ENCODE measurements at regions not wholly inside any gene's neighbourhood (a gene's known extent, or its start where the extent isn't known, plus 50 kb on each side); places are given as distances from the start of the nearest gene placed in this dataset.

- no peak for TF ChIP-seq SUZ12 (IDR thresholded peaks at IDR 0.05; ENCODE audit: unreplicated experiment)
- no peak for TF ChIP-seq ZSCAN29 (IDR thresholded peaks at IDR 0.05)
- TF ChIP-seq, protein P1, sequence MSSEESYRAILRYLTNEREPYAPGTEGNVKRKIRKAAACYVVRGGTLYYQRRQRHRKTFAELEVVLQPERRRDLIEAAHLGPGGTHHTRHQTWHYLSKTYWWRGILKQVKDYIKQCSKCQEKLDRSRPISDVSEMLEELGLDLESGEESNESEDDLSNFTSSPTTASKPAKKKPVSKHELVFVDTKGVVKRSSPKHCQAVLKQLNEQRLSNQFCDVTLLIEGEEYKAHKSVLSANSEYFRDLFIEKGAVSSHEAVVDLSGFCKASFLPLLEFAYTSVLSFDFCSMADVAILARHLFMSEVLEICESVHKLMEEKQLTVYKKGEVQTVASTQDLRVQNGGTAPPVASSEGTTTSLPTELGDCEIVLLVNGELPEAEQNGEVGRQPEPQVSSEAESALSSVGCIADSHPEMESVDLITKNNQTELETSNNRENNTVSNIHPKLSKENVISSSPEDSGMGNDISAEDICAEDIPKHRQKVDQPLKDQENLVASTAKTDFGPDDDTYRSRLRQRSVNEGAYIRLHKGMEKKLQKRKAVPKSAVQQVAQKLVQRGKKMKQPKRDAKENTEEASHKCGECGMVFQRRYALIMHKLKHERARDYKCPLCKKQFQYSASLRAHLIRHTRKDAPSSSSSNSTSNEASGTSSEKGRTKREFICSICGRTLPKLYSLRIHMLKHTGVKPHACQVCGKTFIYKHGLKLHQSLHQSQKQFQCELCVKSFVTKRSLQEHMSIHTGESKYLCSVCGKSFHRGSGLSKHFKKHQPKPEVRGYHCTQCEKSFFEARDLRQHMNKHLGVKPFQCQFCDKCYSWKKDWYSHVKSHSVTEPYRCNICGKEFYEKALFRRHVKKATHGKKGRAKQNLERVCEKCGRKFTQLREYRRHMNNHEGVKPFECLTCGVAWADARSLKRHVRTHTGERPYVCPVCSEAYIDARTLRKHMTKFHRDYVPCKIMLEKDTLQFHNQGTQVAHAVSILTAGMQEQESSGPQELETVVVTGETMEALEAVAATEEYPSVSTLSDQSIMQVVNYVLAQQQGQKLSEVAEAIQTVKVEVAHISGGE (CRISPR knock-in tag; IDR thresholded peaks at IDR 0.05), result no peak
- no peak for TF ChIP-seq RAD21 (IDR thresholded peaks at IDR 0.05; ENCODE audit: insufficient read depth, low read depth, low read length)
- TF ChIP-seq ATF2 (IDR thresholded peaks at IDR 0.05; ENCODE audit: low read length), result no peak
- TF ChIP-seq RB1 (IDR thresholded peaks at IDR 0.05; ENCODE audit: borderline replicate concordance), result no peak
Observed at GRCh38 chr20:48298433-48298832, 513.2 kb upstream of the SULF2 start (continued).

GRCh38 chr20:48295966-48296421 is 510.7 kb upstream of the SULF2 start:
- TF ChIP-seq NFYB (IDR thresholded peaks at IDR 0.05; ENCODE audit: insufficient read depth, low read depth, low read length) (peak; percentile 67), CHD1 (IDR thresholded peaks at IDR 0.05; ENCODE audit: low read depth, low read length) (no peak)
- no peak overlapping the region for H3K27ac ChIP-seq (ENCODE audit: control insufficient read depth, insufficient read depth)
- ChIA-PET SMC1A (ENCODE audit: uncharacterized antibody, unreplicated experiment) (interaction anchor here (1.0 to 1.2 kb wide), 3 partner anchors 13 to 324 kb away, joined by 3 to 4 read pairs (median 4); no protein-coding TSS in a partner anchor), POLR2A (no interaction called here), CTCF (interaction anchor here (0.8 to 1.5 kb wide), 3 partner anchors 61 to 441 kb away, joined by 3 to 5 read pairs (median 3); no protein-coding TSS in a partner anchor), RAD21 (ENCODE audit: unreplicated experiment) (interaction anchor here (0.6 to 1.4 kb wide), 3 partner anchors 325 to 618 kb away, joined by 3 to 5 read pairs (median 3); no protein-coding TSS in a partner anchor)
- H3K36me3 ChIP-seq (ENCODE audit: control insufficient read depth in 2 of 2, insufficient read depth in 2 of 2, low read length in 1 of 2), result no peaks in the 10 kb centered on the region
- H3K9ac ChIP-seq (ENCODE audit: control insufficient read depth, insufficient read depth, low read length), result no peak overlapping the region
- no peak for ATAC-seq
- H3K9me3 ChIP-seq (replicated peaks; ENCODE audit: control insufficient read depth, insufficient read depth, low read length), result no peaks in the 10 kb centered on the region
- H3K79me2 ChIP-seq (ENCODE audit: control insufficient read depth, insufficient read depth, low read length), result no peaks in the 10 kb centered on the region
- no peaks in the 10 kb centered on the region; a peak in 1 of 4 replicates for H3K27me3 ChIP-seq (replicated peaks in 1 of 2; ENCODE audit: control insufficient read depth in 2 of 2, insufficient read depth in 2 of 2, low read length in 1 of 2)
- no peak for DNase-seq (ENCODE audit: low read depth, low spot score)
- H4K20me1 ChIP-seq (ENCODE audit: control insufficient read depth, insufficient read depth), result no peaks in the 10 kb centered on the region
- intact Hi-C loops (cut with micrococcal nuclease; ENCODE audit: unreplicated experiment), result no loop called here
- H3K4me2 ChIP-seq (ENCODE audit: control insufficient read depth, insufficient read depth), result no peak overlapping the region
- BruUV-seq (replicated peaks), result no TSS peak
- no peaks in the 10 kb centered on the region for H3K4me1 ChIP-seq (ENCODE audit: control insufficient read depth, insufficient read depth, low read length)
- FAIRE-seq, result no peak
- in situ Hi-C loops (cut with MboI), result no loop called here
- WGBS (ENCODE audit: insufficient coverage, insufficient replicate concordance, low lambda C conversion rate, missing lambda C conversion rate), result 20% methylated on average over 6 of the region's 6 CpGs
- no peak overlapping the region for H3K4me3 ChIP-seq
- H2AFZ ChIP-seq (ENCODE audit: control insufficient read depth, low read depth, low read length), result no peak overlapping the region
